Astrocyte of the spinal cord (primary cell): ENCODE measurements at regions not wholly inside any gene's neighbourhood (a gene's known extent, or its start where the extent isn't known, plus 50 kb on each side); places are given as distances from the start of the nearest gene placed in this dataset.
A peak's percentile ranks its signal among the peaks of the same experiment; 100 is the strongest.

Source experiments
- DNase-seq: peaks from one replicate; pipeline ENCODE4 v3.0.0; 2011; ENCODE audit warnings: low read depth, low spot score
- H3K4me3 ChIP-seq: 2 replicates; pipeline ENCODE4 v1.5.1; 2011; ENCODE audit warnings: low read depth, mild to moderate bottlenecking, low read length, moderate library complexity
- CTCF ChIP-seq: IDR thresholded peaks from 2 replicates; pipeline ENCODE4 v1.5.1; 2012; ENCODE audit warnings: low read depth, mild to moderate bottlenecking, low read length, inconsistent platforms
- in situ Hi-C: cut with HindIII; loops from 2 replicates; pipeline ENCODE4 v1.10.0; 2017; ENCODE audit warnings: low sequenced_read_pairs

GRCh38 chr4:85368240-85368639 lies 106.7 kb upstream of the ARHGAP24 start:
- no peak for DNase-seq
- H3K4me3 ChIP-seq, result no peak overlapping the region
- no peak for TF ChIP-seq CTCF
- in situ Hi-C loops, result no loop called here

- in situ Hi-C loops, result no loop called here
Measured at GRCh38 chr4:85368932-85369331, 106.0 kb upstream of the ARHGAP24 start.

DNA sequence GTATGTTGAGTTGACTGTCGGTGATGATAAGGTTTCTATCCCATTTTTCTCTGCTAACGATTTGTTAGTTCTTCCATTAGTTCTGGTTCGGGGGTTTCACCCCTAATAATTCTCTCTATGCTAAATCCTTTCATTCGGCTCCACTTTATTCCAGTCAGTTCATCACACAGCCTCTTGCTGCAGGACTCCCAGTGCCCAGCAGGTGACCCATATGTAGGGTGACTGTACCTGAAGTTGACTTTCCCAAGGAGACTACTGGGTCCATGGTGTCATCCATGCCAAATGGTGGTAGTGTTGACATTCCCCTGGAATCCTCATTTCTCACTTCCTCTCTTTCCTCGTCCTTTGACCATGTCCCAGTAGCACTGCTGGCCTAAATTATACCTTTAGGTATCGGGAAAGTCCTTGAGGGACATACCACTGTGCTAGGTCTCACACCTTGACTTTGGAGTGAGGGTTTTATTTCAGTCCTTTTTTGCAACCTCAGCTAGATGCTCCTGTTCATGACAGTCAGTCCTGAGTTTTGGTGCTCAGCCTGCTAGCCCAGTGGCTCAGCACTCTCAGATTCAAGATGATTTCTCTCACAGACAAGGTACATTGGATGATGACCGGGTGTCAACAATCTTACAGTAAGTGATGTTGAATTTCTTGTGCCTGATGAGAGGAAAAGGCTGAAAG lies 105.1 kb upstream of the ARHGAP24 start:
- no peak for DNase-seq
- no peak overlapping the region for H3K4me3 ChIP-seq
- peak; percentile 16 for TF ChIP-seq CTCF
- in situ Hi-C loops, result no loop called here

More at GRCh38 chr4:85368932-85369331, 106.0 kb upstream of the ARHGAP24 start:
- TF ChIP-seq CTCF, result no peak
- no peak for DNase-seq
- H3K4me3 ChIP-seq, result no peak overlapping the region

GRCh38 chr4:85370400-85371032 lies 104.4 kb upstream of the ARHGAP24 start:
- in situ Hi-C loops, result no loop called here
- TF ChIP-seq CTCF, result peak; percentile 88
- no peak overlapping the region for H3K4me3 ChIP-seq
- DNase-seq, result peak; percentile 47

- no peak for DNase-seq
- TF ChIP-seq CTCF, result no peak
- in situ Hi-C loops, result no loop called here
- no peak overlapping the region for H3K4me3 ChIP-seq
Measured at GRCh38 chr4:85372966-85373365, 102.0 kb upstream of the ARHGAP24 start.

GRCh38 chr4:85376285-85376684 lies 98.7 kb upstream of the ARHGAP24 start:
- H3K4me3 ChIP-seq, result no peak overlapping the region
- in situ Hi-C loops, result no loop called here
- no peak for TF ChIP-seq CTCF
- DNase-seq, result no peak
